DND-41 (cell line): ENCODE measurements at regions not wholly inside any gene's neighbourhood (a gene's known extent, or its start where the extent isn't known, plus 50 kb on each side); places are given as distances from the start of the nearest gene placed in this dataset.

Experiments used
- CTCF ChIP-seq: IDR thresholded peaks from 2 replicates; pipeline ENCODE4 v1.5.1; 2012; ENCODE audit warnings: borderline replicate concordance, low read length, moderate library complexity, mild to moderate bottlenecking; ENCODE audit not compliant: poor library complexity, severe bottlenecking; ENCODE audit errors: extremely low read depth
- EZH2 ChIP-seq: IDR thresholded peaks from 3 replicates; pipeline ENCODE4 v1.6.1; 2012; ENCODE audit warnings: borderline replicate concordance, low read depth, mild to moderate bottlenecking, moderate library complexity, low read length, inconsistent platforms; ENCODE audit not compliant: severe bottlenecking

DNA sequence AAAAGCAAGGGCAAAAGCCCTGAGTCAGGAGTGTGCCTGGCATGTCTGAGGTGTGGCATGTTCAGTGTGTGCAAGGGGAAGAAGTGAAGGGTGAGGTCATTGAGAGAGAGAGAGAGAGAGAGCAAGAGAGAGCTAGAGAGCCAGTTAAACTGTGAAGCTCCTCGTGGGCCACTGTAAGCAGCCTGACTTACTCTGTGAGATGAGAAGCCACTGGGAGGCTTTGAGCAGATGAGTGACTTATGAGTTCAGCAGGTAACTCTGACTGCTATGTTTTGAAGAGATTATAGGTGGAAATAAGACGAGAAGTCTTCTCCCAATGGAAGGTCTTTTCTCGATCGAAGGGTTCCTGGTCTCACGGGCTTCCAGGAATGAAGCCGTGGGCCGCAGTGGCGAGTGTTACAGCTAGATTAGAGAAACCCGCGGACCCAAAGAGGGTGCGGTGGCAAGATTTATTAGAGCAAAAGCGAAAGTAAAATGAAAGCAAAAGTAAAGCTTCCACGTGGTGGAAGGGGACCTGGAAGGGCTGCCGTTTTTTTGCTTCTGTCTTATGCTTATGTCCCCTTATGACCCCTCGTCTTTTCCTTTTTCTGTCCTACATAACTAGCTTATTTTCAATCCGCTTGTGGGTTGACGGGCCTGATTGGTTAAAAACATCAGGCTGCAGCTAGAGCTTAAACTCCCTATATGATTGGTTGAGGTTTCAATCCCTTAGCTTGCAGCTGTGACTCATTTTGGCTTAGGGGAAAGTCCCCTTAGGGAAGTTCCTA lies 323.1 kb upstream of the FAM78B start:
- TF ChIP-seq CTCF (no peak), EZH2 (no peak)
